Prostate gland (tissue), 2 donors: ENCODE measurements at regions not wholly inside any gene's neighbourhood (a gene's known extent, or its start where the extent isn't known, plus 50 kb on each side); places are given as distances from the start of the nearest gene placed in this dataset.

Experiments used
- DNase-seq: peaks from one replicate; pipeline ENCODE4 v3.0.0-alpha.2; 2019; ENCODE audit warnings: low spot score
- H3K27ac ChIP-seq, 2 donors: fragments of 200-600 bp; sonication (generic); 2 replicates each; pipeline ENCODE4 v1.5.1; 2017 to 2019
- H3K27me3 ChIP-seq: fragments of 200-600 bp; sonication (generic); replicated peaks from 2 replicates; pipeline ENCODE4 v1.5.1; 2019; ENCODE audit not compliant: insufficient read depth
- H3K36me3 ChIP-seq, 2 donors: fragments of 200-600 bp; sonication (generic); 1 replicate in 1 of 2; 2 replicates in 1 of 2; pipeline versions ENCODE4 v1.5.1 to v1.8.1; 2017 to 2019
- H3K4me1 ChIP-seq: fragments of 200-600 bp; sonication (generic); replicated peaks from 2 replicates; pipeline ENCODE4 v1.5.1; 2019
- H3K4me3 ChIP-seq, 2 donors: fragments of 200-600 bp; sonication (generic); 2 replicates each; pipeline ENCODE4 v1.5.1; 2017 to 2019
- H3K9me3 ChIP-seq: fragments of 200-600 bp; sonication (generic); 2 replicates; pipeline ENCODE4 v1.5.1; 2017
- CTCF ChIP-seq, 4 experiments: fragments of 200-600 bp in 2 of 4; fragments of 450-650 bp in 2 of 4; sonication (generic) in 2 of 4; IDR thresholded peaks; 1 replicate in 3 of 4; 2 replicates in 1 of 4; pipeline ENCODE4 v1.5.1; 2016 to 2019; ENCODE audit warnings: antibody characterized with exemption in 4 of 4, mild to moderate bottlenecking in 2 of 4, moderate library complexity in 2 of 4
- POLR2A ChIP-seq: fragments of 450-650 bp; IDR thresholded peaks from one replicate; pipeline ENCODE4 v1.6.1; 2016; ENCODE audit warnings: antibody characterized with exemption, mild to moderate bottlenecking
- POLR2AphosphoS5 ChIP-seq: sonication (generic); formaldehyde crosslinking; IDR thresholded peaks from one replicate; pipeline ENCODE4 v1.6.1; 2017; ENCODE audit warnings: antibody characterized with exemption
- WGBS: methylation state at CpG from one replicate; pipeline ENCODE4 v1.1.5; 2018; 5-methylcytosine and 5-hydroxymethylcytosine counted together
- intact Hi-C: fragments of 100-400 bp; cut with DNase I; formaldehyde crosslinking; loops from one replicate; pipeline ENCODE4 v1.14.2; 2022

- H3K36me3 ChIP-seq, result no peaks in the 10 kb centered on the region
- H3K27ac ChIP-seq, result no peak overlapping the region
- intact Hi-C loops, result no loop called here
- WGBS, result 97% methylated on average over 4 of the region's 4 CpGs
- no peak for TF ChIP-seq POLR2AphosphoS5
- no peak for TF ChIP-seq POLR2A
- TF ChIP-seq CTCF (IDR thresholded peaks at IDR 0.05), result no peak
- no peak for DNase-seq
- no peaks in the 10 kb centered on the region for H3K9me3 ChIP-seq
- H3K4me1 ChIP-seq, result no peaks in the 10 kb centered on the region
- H3K4me3 ChIP-seq, result no peak overlapping the region
- H3K27me3 ChIP-seq, result no peaks in the 10 kb centered on the region
These were observed 703.9 kb upstream of the CDH2 start for GRCh38 chr18:28880856-28881255.

GRCh38 chr18:28875059-28875458, 698.1 kb upstream of the CDH2 start:
- TF ChIP-seq POLR2AphosphoS5 (no peak), POLR2A (no peak), CTCF (IDR thresholded peaks at IDR 0.05) (no peak)
- Histone ChIP-seq H3K27me3 (no peaks in the 10 kb centered on the region), H3K9me3 (no peaks in the 10 kb centered on the region), H3K36me3 (no peaks in the 10 kb centered on the region), H3K27ac (no peak overlapping the region), H3K4me3 (no peak overlapping the region), H3K4me1 (no peaks in the 10 kb centered on the region)
- intact Hi-C loops, result no loop called here
- 45% methylated on average over 1 of the region's 1 CpG for WGBS
- DNase-seq, result no peak

- Histone ChIP-seq H3K4me3 (no peak overlapping the region), H3K4me1 (no peaks in the 10 kb centered on the region), H3K27me3 (no peaks in the 10 kb centered on the region), H3K36me3 (no peaks in the 10 kb centered on the region), H3K9me3 (no peaks in the 10 kb centered on the region), H3K27ac (no peak overlapping the region)
- TF ChIP-seq CTCF (IDR thresholded peaks at IDR 0.05) (no peak), POLR2A (no peak), POLR2AphosphoS5 (no peak)
- WGBS, result 4% methylated on average over 2 of the region's 2 CpGs
- intact Hi-C loops, result no loop called here
- no peak for DNase-seq
These were observed 686.5 kb upstream of the CDH2 start for GRCh38 chr18:28863396-28863795.

GRCh38 chr18:28858248-28858647, 681.3 kb upstream of the CDH2 start:
- Histone ChIP-seq H3K36me3 (no peaks in the 10 kb centered on the region), H3K27me3 (no peaks in the 10 kb centered on the region), H3K27ac (no peak overlapping the region), H3K9me3 (no peaks in the 10 kb centered on the region), H3K4me3 (no peak overlapping the region), H3K4me1 (no peaks in the 10 kb centered on the region)
- WGBS, result 92% methylated on average over 1 of the region's 1 CpG
- TF ChIP-seq CTCF (IDR thresholded peaks at IDR 0.05) (no peak), POLR2AphosphoS5 (no peak), POLR2A (no peak)
- intact Hi-C loops, result no loop called here
- DNase-seq, result no peak

GRCh38 chr18:28855989-28856388, 679.1 kb upstream of the CDH2 start:
- Histone ChIP-seq H3K9me3 (no peaks in the 10 kb centered on the region), H3K4me3 (no peak overlapping the region), H3K4me1 (no peaks in the 10 kb centered on the region), H3K27me3 (no peaks in the 10 kb centered on the region), H3K36me3 (no peaks in the 10 kb centered on the region), H3K27ac (no peak overlapping the region)
- intact Hi-C loops, result no loop called here
- 62% methylated on average over 2 of the region's 2 CpGs for WGBS
- no peak for DNase-seq
- no peak for TF ChIP-seq CTCF (IDR thresholded peaks at IDR 0.05)
- no peak for TF ChIP-seq POLR2AphosphoS5
- TF ChIP-seq POLR2A, result no peak
